ENCODE measurements at regions not wholly inside any gene's neighbourhood (a gene's known extent, or its start where the extent isn't known, plus 50 kb on each side); places are given as distances from the start of the nearest gene placed in this dataset.
A peak's percentile ranks its signal among the peaks of the same experiment; 100 is the strongest.
"Not testable (repeated sequence)": the region's sequence is repeated elsewhere in the genome, so short reads cannot be mapped to it uniquely, and the experiment has no call there.

DNA sequence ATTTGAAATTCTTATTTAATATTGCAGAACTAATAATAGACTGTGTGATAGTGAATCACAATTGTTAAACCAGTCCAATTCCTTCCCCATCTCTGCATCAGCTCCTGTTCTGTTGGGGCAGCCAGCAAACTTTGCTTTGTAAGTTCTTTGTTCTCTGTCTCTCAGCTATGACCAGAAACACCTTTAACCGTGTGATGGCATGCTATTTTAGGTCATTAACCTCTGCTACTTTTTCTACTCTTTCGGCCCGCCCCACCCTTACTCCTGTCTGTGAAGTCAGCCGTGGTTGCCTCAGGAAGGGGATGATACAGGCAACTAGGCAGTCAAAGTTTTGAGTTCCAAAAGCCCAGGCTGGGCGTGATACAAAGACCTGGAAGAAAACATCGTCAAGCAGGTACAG is 51.3 kb upstream of the EGFL6 start:
- no peak for ATAC-seq

DNA sequence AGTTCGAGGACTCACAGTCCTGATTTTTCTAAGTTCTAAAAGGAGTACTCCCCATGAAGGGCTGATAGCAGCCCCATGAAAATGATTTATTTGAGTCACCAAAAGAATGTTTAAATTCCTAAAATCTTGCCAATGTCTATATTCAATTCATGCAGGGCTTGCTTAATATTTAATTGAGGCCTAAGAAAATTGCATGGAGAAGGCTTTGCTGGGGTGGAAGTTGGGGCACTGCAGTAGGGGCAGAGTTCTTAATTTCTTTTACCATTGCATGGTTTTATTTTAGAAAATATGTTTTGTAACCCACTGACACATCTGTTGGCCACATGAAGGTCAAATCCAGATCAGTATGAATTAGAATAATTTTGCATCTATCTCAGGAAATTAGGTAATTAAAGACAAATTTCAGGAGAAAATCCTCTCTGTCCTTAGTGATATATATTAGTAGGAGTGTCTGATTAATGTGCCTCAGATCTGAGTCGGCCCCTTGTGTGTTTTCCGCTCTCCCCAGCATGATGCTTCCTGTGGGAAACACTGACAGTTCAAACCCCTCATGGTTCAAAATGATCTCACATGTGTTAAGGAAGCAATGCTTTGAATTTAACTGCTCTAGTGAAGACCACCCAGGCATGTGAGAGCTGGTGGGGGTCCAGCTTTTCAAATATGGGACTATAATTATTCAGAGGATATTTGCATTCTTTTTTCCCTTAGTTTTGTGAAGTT is 54.0 kb upstream of the EGFL6 start:
- ATAC-seq = no peak

DNA sequence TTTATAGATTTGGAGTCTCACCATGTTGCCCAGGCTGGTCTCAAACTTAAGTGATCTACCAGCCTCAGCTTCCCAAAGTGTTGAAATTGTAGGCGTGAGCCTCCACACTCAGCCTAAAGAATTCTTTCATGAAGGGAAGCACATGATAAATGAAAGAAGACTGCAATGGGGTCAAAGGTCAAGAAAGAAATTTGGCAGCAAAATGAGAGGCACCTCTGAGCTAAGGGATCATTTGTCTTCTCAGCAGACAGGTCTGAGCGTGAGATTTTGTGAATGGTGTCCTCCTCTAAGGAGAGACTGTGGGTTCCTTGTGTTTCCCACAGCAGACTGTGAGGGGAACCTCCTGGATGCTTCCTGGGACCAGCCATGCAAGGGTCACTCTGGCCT is 57.5 kb upstream of the EGFL6 start:
- ATAC-seq = no peak

DNA sequence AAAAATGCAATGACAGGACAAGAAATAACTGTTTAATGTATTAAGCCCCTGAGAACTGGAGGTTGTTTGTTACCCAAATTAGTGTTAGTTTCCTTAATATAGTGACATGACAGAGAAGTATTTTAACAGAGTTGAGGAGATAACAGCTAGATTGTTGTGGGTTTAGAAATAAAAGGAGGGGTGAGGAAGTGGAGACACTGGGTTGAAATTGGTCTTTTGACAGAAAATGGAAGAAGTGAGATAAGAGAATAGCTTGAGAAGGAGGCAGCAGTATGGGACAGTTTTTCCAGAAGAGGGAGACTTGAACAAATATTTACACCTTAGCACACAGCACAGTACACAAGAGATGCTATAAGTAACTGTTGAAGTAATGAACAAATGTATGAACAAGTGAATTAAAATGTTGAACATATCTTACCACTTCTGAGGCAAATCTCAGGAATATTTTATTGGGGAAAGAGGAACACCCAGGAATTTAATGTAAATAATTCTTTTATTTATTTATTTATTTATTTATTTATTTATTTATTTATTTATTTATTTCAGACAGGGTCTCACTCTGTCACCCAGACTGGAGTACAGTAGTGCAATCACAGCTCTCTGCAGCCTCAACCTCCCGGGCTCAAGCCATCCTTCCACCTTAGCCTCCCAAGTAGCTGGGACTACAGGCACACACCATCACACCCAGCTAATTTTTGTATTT is 58.0 kb upstream of the EGFL6 start:
- ATAC-seq = no peak

DNA sequence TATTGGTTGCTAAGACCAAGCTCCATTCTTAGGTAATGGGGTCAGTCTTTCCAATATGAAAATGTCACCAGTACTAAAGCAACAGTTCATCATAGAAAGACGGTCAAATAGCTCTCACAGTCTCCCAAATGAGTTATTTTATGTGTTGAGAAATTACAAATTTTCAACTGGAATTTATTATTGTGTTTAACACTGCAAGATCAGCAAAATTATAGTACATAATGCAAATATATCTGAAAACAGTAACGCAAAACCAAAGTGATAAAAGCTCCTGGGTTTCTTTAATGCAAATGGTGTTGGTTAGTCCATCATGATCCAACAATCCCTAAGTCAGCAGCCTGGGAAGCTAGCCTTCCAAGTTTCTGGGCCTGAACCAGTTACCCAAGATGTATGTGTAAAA is 61.5 kb upstream of the EGFL6 start:
- ATAC-seq = no peak

DNA sequence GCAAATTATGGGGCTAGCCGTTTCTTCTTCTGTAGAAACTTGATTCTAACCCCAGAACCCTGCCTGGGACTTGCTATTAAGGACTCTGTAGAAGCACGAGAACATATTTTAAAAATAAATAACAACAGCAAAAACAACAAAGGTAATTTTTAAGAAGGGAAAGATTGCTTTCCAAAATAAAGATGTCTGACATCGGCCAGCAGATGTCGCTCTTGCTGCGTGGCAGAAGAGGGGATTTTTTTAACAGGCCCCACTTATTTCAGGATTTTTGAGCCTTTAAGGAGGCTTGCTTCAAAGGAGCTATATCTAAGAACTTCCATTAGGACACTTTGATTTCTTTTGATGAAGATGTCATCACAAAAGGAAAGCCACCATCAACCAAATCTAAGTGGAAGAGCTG is 62.8 kb upstream of the EGFL6 start:
- no peak for ATAC-seq

DNA sequence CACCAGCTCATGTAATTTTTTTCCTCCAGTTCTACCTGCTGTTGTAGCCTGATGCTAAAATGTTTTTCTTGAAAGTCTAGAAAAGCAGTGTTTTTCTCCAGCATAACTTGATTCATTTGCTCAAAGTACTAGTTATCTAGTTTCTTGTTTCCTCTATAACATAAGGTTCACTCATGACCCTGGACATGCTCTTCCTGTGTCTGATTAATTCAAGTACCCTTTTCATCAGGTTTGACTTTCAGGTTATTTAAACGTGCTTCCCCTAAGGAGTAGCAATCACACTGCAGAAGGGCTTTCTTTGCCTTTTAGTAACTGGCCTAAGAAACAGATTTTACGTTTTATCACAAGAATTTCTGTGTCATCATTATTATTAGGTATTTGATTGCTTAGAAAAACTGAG is 66.8 kb upstream of the EGFL6 start:
- no peak for ATAC-seq

DNA sequence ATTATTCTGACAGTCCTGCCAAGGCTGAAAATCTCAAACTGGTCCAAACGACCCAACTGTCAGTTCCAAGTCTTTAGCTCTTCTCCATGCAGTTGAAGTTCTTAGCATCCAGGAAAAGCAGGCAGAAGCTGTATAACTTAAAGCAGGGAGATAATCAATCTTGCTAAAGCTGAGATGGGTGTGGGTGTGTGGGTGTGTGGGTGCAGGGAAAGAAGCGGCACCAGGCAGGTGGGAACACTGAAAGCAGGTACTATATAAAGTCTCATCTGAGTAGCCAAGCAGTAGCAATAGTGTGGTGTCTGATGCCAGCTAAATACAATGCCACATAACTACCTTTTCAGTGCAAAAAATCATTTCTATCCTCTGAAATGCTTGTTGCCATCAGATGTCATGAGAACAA is 69.7 kb upstream of the EGFL6 start:
- no peak for ATAC-seq

DNA sequence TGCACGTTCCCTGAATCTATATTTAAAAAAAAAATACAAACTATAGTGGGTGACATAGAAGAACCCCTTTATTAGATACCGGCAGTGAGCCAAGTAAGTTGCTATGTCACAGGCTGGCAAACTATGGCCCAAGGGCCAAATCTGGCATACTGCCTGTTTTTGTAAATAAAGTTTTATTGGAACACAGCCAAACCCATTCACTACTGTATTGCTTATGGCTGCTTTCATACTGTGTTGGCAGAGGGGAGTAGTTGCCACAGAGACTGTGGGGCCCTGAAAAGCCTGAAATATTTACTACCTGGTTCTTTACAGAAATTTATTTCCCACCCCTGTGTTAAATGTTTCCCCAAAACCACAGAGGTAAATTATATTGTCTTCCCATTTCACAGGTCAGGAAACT is 71.2 kb upstream of the EGFL6 start:
- ATAC-seq = no peak

DNA sequence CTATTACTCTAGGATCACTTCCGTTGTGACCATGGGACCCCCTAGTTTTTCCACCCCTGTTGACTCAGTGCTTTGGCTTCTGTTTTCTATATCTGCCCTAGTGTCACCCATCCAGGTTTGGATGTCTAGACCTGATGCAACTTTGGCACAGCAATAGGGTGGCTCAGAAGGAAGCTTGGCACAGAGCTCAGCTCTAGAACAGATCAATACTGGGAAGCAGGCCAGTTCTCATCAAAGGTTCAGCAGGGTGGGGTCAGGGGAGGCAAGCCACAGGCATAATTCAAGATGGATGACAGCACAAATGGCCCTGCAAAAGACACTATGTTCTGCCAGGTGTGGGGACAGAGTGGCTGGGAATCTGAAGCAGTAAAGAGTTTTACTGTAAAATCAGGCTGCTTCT is 74.2 kb upstream of the EGFL6 start:
- no peak for ATAC-seq

DNA sequence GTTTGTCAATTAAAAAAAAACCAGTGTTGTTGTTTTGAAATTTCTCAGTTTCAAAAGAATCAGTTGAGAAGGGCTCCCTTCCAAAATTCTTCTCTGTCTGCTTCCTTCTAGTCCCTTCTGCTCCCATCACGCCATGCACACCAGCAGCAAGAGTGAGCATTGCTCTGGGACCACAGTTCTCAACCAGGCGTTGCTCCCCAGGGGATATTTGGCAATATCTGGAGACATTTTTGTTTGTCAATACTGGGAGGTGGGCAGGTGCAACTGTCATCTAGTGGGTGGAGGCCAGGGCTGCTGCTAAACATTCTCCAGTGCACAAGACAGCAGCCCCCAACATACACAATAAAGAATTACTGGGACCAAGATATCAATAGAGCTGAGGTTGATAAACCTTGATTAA is 74.8 kb upstream of the EGFL6 start:
- no peak for ATAC-seq

DNA sequence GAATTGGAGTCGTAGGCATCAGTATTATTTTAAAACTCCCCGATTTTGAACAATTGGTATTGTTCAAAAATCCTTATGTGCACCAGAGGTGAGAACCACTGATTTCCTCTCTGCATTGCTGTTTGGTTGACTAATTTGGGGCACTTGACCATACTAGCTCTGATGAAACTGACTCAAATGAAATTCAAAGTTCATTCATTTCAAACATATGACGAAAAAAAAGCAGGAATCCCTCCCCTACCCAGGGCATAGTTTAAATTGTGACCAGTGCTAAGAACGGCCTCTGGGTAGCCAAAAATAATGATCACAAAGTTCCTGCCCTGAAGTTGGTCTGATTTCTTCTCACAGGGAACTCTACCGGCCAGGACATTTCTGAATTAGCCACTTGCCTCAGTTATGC is 75.7 kb upstream of the EGFL6 start:
- ATAC-seq = no peak

DNA sequence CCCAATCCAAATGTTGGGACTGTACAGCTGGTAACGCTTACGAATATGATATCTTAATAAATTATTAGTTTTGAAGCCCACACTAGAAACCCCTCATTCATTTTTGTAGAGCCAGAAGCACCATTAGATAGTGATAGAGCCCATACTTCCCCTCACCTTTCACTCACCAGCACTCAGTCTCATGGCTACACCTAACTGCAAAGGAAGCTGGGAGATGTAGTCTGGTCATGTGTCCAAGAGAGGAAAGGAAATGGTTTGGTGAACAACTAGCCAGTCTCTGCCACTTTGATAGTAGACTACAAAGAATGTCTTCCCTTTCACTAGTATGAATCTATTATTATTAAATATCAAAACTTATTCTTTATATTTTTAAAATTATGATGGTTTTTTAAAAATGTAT is 77.1 kb upstream of the EGFL6 start:
- ATAC-seq = no peak

DNA sequence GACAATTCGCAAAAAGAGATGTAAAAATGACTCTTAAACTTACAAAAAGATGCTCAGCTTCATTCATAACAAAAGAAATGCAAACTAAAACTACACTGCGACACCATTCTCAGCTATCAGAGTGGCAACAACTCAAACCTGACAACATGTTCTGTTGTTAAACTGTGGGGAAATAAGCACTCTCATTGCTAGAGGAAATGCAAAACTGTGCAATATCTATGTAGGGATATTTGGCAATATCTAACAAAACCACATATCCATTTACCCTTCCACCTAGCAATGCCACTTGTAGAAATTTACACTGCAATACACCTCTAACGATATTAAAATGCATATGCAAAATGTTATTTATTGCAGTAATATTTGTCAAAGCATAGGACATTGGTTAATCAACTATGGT is 78.3 kb upstream of the EGFL6 start:
- no peak for ATAC-seq

DNA sequence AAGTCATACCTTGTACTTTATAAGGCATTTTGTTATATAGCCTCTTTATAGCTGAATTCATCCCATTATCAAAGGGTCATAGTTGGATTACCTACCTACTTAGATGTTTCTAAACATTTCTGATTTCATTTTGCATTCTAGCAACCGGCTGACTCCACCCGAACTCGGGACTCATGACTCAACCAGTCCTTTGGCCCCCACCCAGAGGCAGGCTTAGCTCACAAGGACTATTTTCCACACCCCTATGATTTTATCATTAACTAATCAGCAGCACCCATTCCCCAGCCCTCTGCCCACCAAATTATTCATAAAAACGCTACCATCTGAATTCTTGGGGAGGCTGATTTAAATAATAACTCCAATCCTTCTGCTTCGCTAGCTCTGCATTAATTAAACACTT is 79.9 kb upstream of the EGFL6 start:
- ATAC-seq = no peak

DNA sequence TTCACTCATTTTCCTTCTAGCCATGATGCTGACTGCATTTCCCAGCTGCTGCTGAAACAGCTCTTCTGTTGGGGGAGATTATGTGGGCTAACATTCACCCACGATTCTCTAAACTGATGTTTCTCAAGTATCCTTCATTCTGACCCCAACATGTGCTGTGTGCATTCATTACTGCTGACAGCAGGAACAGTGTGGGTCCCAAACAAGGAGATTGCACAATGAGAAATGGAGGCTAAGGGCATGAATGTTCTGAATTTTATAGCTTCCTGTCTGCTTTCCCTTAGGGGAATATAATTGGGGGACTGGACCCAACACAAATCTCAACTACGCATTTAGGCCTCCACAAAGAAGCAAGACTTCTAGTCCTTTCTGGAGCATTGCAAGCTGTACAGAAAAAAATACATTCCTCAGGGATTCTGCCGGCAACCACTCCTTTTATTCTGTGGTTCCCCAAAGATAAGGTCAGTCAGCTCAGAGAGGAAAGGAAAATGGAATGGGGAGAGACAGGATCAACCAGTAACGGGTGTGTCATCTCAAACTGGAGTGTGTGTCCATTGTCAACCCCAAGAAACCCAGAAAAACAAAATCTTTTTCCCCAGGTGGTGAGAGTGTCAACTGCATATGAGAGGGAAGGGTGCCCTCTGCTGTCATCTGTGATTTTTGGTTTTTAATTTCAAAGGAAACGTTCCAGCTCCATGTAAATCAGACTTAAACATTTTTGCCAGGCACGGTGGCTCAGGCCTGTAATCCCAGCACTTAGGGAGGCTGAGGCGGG is 81.5 kb upstream of the EGFL6 start:
- ATAC-seq = peak in 1 of 2 donors; percentile 65

DNA sequence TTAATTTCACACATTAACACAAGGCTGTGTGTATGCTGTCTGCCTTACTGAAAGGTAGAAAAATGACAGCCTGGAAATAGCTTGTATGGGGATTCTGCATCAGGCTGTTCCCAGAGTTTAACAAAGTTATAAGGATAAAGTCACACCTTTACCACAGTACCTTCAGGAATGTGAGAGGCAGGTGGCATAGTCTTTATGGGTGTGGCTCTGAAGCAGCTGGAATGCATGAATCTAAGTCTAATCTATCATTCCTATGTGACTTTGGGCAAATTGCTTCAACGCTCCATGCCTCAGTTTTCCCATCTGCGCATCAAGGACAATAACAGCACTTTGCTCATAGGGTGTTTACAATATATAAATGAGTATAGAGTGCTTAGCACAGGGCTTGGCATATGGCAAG is 84.2 kb upstream of the EGFL6 start:
- ATAC-seq = no peak

DNA sequence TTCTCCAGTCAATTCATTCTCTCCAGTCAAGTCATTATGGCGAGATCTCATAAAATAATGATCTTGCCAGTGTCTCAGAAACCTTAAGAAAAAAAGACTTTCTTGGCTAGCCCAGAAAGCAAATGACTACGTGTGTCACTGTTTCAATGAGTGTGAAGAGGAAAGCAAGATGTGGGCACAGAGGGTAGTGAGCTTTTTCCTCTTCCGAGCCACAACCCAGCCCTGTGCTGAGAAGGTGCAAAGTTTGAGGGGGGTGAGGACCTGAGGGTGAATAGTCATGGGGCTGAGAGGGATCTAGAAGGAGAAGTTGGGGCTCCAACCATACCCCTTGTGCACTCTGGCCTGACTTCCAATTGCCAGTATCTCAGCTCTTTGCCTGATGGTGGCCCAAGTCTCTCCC is 85.6 kb upstream of the EGFL6 start:
- no peak for ATAC-seq

DNA sequence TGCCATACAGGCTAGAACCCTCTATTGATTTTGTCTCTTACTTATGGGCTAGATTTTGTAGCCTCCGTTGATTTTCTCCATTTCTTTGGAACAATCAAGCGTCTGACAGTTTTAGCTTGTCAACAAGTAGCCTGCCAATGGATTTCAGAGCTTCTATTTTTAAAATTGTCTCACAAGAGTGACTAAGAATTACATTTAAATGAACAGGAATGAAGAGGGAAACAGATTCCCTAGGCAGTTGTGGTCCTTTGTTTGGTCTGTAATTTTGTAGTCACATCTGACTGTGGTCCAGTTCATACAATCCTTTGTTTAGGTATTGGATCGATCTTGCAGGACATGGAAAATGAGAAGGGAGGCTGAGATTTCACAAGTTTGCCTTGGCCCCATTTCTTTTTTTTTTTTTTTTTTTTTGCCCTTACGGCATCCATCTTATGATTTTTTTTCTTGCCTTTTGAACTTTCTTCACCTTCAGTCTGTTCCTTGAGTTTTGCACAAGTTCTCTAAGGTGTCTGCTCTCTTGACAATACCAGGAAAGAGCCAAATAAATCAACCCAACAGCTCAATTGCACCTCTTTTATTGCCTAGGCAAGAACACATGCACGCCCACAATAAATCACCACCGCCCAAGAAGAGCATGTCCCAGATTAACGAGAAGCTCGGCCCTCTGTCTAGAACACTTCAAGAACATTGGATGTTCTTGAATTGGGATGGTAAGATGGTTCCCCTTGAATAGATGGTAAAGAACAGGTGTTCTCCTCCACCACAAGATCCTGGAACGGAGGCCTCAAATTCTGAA is 86.5 kb upstream of the EGFL6 start:
- ATAC-seq = no peak

DNA sequence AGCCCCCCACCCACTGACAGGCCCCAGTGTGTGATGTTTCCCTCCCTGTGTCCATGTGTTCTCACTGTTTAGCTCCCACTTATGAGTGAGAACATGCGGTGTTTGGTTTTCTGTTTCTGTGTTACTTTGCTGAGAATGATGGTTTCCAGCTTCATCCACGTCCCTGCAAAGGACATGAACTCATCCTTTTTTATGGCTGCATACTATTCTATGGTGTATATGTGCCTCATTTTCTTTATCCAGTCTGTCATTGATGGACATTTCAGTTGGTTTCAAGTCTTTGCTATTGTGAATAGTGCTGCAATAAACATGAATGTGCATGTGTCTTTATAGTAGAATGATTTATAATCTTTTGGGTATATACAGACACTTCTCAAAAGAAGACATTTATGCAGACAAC is 88.6 kb upstream of the EGFL6 start:
- not testable (repeated sequence) for ATAC-seq

DNA sequence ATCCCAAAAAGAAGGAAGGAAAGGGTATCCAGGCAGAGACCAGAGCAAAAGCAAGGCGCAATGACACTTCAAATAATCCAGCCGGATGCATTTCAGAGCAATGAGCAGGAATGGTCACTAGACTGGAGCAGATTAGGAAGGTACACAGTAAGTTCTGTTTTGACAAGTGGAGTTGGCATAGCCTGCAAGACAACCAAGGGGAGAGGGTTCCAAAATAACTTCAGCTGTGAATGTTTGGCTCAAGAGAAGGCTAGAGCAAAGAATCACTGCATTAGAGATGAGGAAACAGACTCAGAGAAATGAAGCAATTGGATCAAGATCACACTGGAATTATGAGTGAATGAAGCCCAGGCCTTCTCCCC is 90.0 kb upstream of the EGFL6 start:
- no peak for ATAC-seq

DNA sequence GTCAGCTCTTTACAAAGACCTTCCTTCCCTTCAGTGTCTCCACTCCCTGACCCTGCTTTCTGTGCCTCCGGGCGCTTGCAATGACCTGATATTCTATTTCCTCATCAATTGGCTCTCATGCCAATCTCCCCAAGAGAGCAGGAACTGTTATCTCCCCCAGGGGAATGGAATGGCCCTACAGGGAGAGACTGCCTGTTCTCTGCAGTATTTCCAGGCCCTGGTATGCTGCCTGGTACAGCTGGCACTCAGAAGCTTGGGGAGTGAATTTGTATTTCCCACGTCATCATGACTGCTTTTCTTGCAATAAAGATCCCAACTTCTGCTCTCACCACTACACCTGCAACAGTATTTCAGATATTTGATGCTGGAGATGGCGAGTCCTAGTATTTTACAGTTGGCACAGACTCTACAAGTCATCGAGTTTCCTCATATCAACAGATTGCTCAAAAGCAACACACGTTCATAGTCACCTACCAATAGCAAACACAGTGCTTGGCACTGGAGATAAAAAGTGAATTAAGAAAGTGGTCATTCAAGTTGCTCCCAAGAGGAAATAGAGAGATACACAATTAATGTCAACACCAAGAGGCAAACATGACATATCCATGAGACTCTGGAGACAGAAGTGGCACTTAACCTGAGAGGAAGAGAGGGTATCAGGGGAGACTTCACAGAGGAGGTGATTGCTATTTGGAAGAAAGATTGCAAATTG is 90.5 kb upstream of the EGFL6 start:
- no peak for ATAC-seq

DNA sequence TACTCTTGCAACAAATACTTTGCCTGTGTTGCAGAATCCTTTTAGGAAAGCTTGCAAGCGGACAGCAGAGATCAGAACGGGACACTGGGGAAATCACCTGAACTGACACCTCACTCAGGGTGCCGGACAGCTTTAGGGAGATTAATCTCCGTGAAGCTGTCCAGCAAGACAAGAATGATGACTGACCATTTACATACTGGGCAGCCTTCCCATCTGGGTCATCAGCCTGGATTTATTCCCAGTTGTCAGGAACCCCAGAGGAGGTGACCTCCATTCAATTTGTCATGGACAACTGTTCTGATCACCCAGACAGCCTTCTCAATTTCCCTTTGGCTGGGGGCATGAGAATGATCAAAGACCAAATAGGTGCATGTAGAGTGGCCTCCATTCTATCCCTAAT is 93.0 kb upstream of the EGFL6 start:
- no peak for ATAC-seq

Measured in activated CD4-positive, CD25-positive, alpha-beta regulatory T cell treated with anti-CD3 and anti-CD28 coated beads, Interleukin-2, amount 50 U/mL, for 24 hours (primary cell).